Neuron (in vitro differentiated cells): ENCODE measurements at regions not wholly inside any gene's neighbourhood (a gene's known extent, or its start where the extent isn't known, plus 50 kb on each side); places are given as distances from the start of the nearest gene placed in this dataset.

Source experiments
- H2AFZ ChIP-seq: one replicate; pipeline ENCODE4 v1.6.1; 2013; ENCODE audit warnings: low read depth, mild to moderate bottlenecking, inconsistent platforms, low read length, moderate library complexity
- H3K27me3 ChIP-seq: one replicate; pipeline ENCODE4 v1.6.1; 2013; ENCODE audit warnings: low read length; ENCODE audit not compliant: insufficient read depth
- H3K36me3 ChIP-seq: one replicate; pipeline ENCODE4 v1.6.1; 2013; ENCODE audit warnings: low read length; ENCODE audit not compliant: insufficient read depth
- H3K4me1 ChIP-seq: one replicate; pipeline ENCODE4 v1.6.1; 2013; ENCODE audit warnings: low read length; ENCODE audit not compliant: insufficient read depth
- H3K4me3 ChIP-seq: 2 replicates; pipeline ENCODE4 v1.5.1; 2013; ENCODE audit warnings: mild to moderate bottlenecking, low read length, moderate library complexity
- H3K9me3 ChIP-seq: one replicate; pipeline ENCODE4 v1.6.1; 2013; ENCODE audit warnings: low read length

DNA sequence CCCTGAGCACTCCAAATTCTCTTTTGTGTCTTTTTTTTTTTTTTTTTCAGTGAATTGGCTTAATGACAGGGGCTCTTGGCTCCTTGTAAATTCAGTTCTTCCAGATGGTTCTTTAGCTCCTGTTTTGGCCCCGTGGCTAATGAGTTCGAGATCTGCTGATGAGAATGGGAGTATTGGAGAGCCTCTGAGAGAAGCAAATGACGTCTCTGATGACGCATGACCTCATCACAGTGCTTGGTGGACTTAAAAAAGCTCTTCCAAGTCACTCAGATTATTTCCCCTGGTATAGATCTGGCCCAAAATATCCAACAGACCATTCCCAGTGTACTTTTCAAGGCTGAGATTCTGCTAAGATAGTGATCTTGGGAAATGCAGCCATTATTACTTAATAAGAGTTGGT is 159.5 kb downstream of the MIS18A start:
- H3K9me3 ChIP-seq: peaks cover 4% of the 10 kb centered on the region
- no peak overlapping the region for H2AFZ ChIP-seq
- H3K36me3 ChIP-seq: no peaks in the 10 kb centered on the region
- no peak overlapping the region for H3K4me3 ChIP-seq
- peaks cover 3% of the 10 kb centered on the region for H3K27me3 ChIP-seq
- H3K4me1 ChIP-seq: no peaks in the 10 kb centered on the region

DNA sequence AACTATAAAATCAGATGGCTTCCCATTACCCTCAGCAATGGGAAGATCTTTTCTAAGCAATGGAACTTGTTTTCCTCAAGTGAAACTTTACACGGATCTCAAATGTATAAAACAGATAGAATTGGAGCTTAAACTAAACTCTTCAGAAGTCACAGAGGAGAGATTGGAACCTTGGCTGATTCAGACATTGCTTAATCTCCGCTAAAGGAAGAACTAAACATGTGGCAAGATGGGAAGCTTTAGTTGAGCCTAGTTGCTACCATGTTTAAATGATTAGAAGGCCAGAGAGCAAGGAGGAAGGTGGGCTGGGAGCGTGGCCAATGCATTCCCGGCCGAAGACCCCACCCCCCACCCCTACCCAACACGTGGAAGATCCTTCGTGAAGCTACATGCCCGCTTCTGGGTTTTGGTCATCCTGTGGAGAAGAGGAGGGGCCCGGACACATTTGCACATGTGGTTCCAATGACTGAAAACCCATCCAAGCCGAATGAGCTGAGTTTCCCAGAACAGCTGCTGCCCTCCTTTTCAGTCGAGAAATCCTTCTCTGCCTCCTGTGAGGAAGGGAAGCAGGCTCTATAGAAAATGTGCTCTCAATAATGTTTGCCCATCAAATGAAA is 164.3 kb downstream of the MIS18A start:
- Histone ChIP-seq H2AFZ (no peak overlapping the region), H3K36me3 (no peaks in the 10 kb centered on the region), H3K4me1 (no peaks in the 10 kb centered on the region), H3K4me3 (no peak overlapping the region), H3K27me3 (peaks cover 3% of the 10 kb centered on the region), H3K9me3 (no peaks in the 10 kb centered on the region)

- Histone ChIP-seq H2AFZ (no peak overlapping the region), H3K27me3 (peaks cover 3% of the 10 kb centered on the region), H3K4me3 (no peak overlapping the region), H3K9me3 (no peaks in the 10 kb centered on the region), H3K4me1 (no peaks in the 10 kb centered on the region), H3K36me3 (no peaks in the 10 kb centered on the region)
These were observed 165.4 kb downstream of the MIS18A start for GRCh38 chr21:32113486-32113885.

- Histone ChIP-seq H3K9me3 (no peaks in the 10 kb centered on the region), H3K4me1 (no peaks in the 10 kb centered on the region), H3K36me3 (no peaks in the 10 kb centered on the region), H3K27me3 (no peaks in the 10 kb centered on the region), H3K4me3 (no peak overlapping the region), H2AFZ (no peak overlapping the region)
These were observed 166.7 kb downstream of the MIS18A start for GRCh38 chr21:32112195-32112594.

DNA sequence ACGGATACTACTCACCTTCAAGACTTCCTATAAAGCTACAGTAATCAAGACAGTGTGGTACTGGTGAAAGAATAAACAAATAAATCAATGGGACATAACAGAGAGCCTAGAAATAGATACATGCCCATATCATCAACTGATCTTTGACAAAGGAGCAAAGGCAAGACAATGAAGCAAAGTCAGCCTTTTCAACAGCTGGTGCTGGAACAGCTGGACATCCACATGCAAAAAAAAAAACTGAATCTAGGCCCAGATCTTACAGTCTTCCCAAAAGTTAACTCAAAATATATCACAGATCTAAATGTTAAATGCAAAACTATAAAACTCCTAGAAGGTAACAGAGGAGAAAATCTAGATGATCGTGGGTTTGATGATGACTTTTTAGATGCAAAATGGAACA is 170.3 kb downstream of the MIS18A start:
- no peaks in the 10 kb centered on the region for H3K27me3 ChIP-seq
- peaks cover 6% of the 10 kb centered on the region for H3K9me3 ChIP-seq
- H3K4me1 ChIP-seq: no peaks in the 10 kb centered on the region
- no peak overlapping the region for H3K4me3 ChIP-seq
- H3K36me3 ChIP-seq: no peaks in the 10 kb centered on the region
- H2AFZ ChIP-seq: no peak overlapping the region

DNA sequence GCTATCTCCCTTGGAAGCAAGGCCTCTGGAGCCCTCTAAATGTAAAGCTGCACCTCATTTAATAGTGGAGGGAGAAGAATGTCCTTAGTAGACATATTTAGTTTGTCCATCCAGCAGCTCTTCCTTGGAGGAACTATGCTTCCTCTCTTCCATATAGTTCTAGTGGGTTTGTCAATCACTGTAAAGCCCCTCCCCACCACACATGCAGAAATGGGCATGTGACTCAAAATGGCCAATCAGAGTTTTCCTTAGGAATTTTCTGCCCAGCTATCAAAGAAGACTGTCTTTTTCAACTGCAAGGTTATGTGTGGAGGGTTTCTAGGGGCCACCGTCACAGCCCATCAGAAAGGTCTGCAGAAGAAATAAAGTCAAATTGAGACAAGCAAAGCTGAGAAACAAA is 175.5 kb downstream of the MIS18A start:
- no peaks in the 10 kb centered on the region for H3K36me3 ChIP-seq
- peaks cover 3% of the 10 kb centered on the region for H3K4me1 ChIP-seq
- no peak overlapping the region for H3K4me3 ChIP-seq
- no peaks in the 10 kb centered on the region for H3K27me3 ChIP-seq
- H2AFZ ChIP-seq: no peak overlapping the region
- H3K9me3 ChIP-seq: peaks cover 6% of the 10 kb centered on the region

- Histone ChIP-seq H3K4me1 (peaks cover 3% of the 10 kb centered on the region), H3K4me3 (no peak overlapping the region), H3K27me3 (no peaks in the 10 kb centered on the region), H3K36me3 (no peaks in the 10 kb centered on the region), H3K9me3 (peaks cover 6% of the 10 kb centered on the region), H2AFZ (no peak overlapping the region)
These were observed 176.4 kb downstream of the MIS18A start for GRCh38 chr21:32102426-32102825.

DNA sequence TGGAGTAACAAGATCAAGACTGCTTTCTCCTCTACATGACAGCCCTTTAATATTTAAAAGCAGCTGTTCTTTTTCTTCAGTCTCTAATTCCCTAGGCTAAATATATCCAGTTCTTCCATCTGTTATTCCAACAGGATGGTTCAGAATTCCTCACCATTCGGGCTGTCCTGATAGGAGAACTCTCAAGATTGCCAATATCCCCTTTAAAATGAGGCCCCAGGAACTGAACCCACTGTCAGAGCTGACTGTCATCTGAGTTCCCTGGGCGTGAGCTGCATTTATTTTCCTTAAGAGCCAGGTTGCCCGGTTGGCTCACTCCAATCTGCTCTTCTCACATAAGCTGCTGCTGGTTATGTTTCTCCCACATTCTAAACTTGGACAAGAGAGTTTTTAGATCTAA is 177.6 kb downstream of the MIS18A start:
- H3K9me3 ChIP-seq: peaks cover 6% of the 10 kb centered on the region
- H3K36me3 ChIP-seq: no peaks in the 10 kb centered on the region
- no peak overlapping the region for H3K4me3 ChIP-seq
- peaks cover 10% of the 10 kb centered on the region for H3K4me1 ChIP-seq
- no peak overlapping the region for H2AFZ ChIP-seq
- H3K27me3 ChIP-seq: no peaks in the 10 kb centered on the region

GRCh38 chr21:32100423-32100822 is 178.4 kb downstream of the MIS18A start:
- Histone ChIP-seq H3K9me3 (peaks cover 4% of the 10 kb centered on the region), H3K4me1 (peaks cover 11% of the 10 kb centered on the region), H3K4me3 (no peak overlapping the region), H3K36me3 (no peaks in the 10 kb centered on the region), H3K27me3 (no peaks in the 10 kb centered on the region), H2AFZ (no peak overlapping the region)

- Histone ChIP-seq H3K4me3 (no peak overlapping the region), H3K27me3 (no peaks in the 10 kb centered on the region), H3K4me1 (peaks cover 11% of the 10 kb centered on the region), H3K9me3 (peaks cover 3% of the 10 kb centered on the region), H3K36me3 (no peaks in the 10 kb centered on the region), H2AFZ (no peak overlapping the region)
These were observed 178.9 kb downstream of the MIS18A start for GRCh38 chr21:32099812-32100416.

GRCh38 chr21:32096411-32096810 is 182.4 kb downstream of the MIS18A start:
- H3K4me1 ChIP-seq: peaks cover 11% of the 10 kb centered on the region
- H3K4me3 ChIP-seq: no peak overlapping the region
- H3K36me3 ChIP-seq: no peaks in the 10 kb centered on the region
- no peaks in the 10 kb centered on the region for H3K9me3 ChIP-seq
- no peak overlapping the region for H2AFZ ChIP-seq
- H3K27me3 ChIP-seq: no peaks in the 10 kb centered on the region

DNA sequence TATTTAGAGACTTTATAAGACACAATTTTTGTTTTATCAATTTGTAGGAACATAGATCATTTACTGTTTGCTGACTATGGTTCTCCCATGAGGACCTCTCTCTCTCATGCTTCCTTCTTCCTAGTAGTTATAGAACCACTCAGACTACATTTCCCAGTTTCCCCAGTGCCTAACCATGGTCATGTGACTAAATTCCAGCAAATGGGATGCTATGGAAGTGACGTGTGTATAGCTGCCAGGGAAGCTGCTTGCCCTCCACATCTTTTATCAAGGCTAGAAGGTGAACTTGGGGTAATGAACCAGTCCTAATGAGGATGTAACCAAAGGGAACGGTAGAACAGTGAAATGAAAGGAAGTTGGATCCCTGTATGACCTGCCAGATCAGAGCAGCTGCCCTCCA is 184.0 kb downstream of the MIS18A start:
- no peak overlapping the region for H2AFZ ChIP-seq
- H3K4me1 ChIP-seq: peaks cover 9% of the 10 kb centered on the region
- no peaks in the 10 kb centered on the region for H3K36me3 ChIP-seq
- H3K9me3 ChIP-seq: no peaks in the 10 kb centered on the region
- H3K4me3 ChIP-seq: no peak overlapping the region
- no peaks in the 10 kb centered on the region for H3K27me3 ChIP-seq

GRCh38 chr21:32093646-32094462 is 185.0 kb downstream of the MIS18A start:
- Histone ChIP-seq H3K9me3 (no peaks in the 10 kb centered on the region), H3K4me1 (peaks cover 8% of the 10 kb centered on the region), H3K27me3 (no peaks in the 10 kb centered on the region), H3K36me3 (no peaks in the 10 kb centered on the region), H3K4me3 (no peak overlapping the region), H2AFZ (no peak overlapping the region)
